ENCODE measurements at regions not wholly inside any gene's neighbourhood (a gene's known extent, or its start where the extent isn't known, plus 50 kb on each side); places are given as distances from the start of the nearest gene placed in this dataset.

DNA sequence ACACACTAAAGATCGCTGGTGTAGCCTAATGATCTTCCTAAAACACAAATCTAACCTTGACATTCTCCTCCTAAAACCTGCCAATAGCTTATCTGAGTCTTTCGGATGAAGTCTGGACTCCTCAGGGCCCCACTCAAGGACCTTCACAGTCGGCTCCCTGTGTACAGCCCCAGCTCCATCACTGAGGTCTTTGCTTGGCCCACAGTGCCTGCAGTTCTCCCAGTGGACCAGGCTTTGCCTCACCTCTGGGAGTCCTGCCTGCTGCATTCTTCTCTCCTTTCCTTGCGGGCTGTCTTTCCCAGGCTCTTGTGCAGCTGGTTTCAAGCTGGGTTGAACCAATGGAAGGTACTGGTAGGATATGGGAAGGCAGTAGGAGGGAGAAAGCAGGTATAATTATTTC lies 122.6 kb upstream of the FERMT1 start:
- Histone ChIP-seq H3K9ac (ENCODE audit: low read length) (no peak overlapping the region), H3F3A (ENCODE audit: insufficient read depth, low read length, poor library complexity, severe bottlenecking) (no peaks in the 10 kb centered on the region), H3K4me3 (ENCODE audit: low read length) (no peak overlapping the region), H3K79me2 (replicated peaks; ENCODE audit: insufficient read depth, low read length) (no peaks in the 10 kb centered on the region), H3K36me3 (ENCODE audit: insufficient read depth, low read length) (no peaks in the 10 kb centered on the region), H3K4me2 (ENCODE audit: low read length) (no peak overlapping the region), H2AFZ (ENCODE audit: low read depth, low read length) (no peak overlapping the region), H3K27ac (ENCODE audit: low read length) (no peak overlapping the region), H3K27me3 (ENCODE audit: insufficient read depth, low read depth, low read length) (no peaks in the 10 kb centered on the region), H4K20me1 (ENCODE audit: insufficient read depth) (no peaks in the 10 kb centered on the region), H3K9me3 (ENCODE audit: low read length) (no peaks in the 10 kb centered on the region), H3K9me2 (ENCODE audit: insufficient read depth, low read length) (no peaks in the 10 kb centered on the region)
- TF ChIP-seq POLR2AphosphoS5 (IDR thresholded peaks at IDR 0.05) (no peak), MXI1 (conservative IDR thresholded peaks at IDR 0.05; ENCODE audit: poor library complexity, severe bottlenecking) (no peak), EP300 (conservative IDR thresholded peaks at IDR 0.05; ENCODE audit: poor library complexity, severe bottlenecking) (no peak), RAD21 (conservative IDR thresholded peaks at IDR 0.05) (no peak), TAF1 (IDR thresholded peaks at IDR 0.05; ENCODE audit: low read depth) (no peak), SMC3 (conservative IDR thresholded peaks at IDR 0.05; ENCODE audit: poor library complexity) (no peak), EZH2 (IDR thresholded peaks at IDR 0.05; ENCODE audit: borderline replicate concordance, insufficient read depth, low read length, poor library complexity, severe bottlenecking) (no peak)
- TF ChIP-seq, protein P1, sequence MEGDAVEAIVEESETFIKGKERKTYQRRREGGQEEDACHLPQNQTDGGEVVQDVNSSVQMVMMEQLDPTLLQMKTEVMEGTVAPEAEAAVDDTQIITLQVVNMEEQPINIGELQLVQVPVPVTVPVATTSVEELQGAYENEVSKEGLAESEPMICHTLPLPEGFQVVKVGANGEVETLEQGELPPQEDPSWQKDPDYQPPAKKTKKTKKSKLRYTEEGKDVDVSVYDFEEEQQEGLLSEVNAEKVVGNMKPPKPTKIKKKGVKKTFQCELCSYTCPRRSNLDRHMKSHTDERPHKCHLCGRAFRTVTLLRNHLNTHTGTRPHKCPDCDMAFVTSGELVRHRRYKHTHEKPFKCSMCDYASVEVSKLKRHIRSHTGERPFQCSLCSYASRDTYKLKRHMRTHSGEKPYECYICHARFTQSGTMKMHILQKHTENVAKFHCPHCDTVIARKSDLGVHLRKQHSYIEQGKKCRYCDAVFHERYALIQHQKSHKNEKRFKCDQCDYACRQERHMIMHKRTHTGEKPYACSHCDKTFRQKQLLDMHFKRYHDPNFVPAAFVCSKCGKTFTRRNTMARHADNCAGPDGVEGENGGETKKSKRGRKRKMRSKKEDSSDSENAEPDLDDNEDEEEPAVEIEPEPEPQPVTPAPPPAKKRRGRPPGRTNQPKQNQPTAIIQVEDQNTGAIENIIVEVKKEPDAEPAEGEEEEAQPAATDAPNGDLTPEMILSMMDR (IDR thresholded peaks at IDR 0.05; ENCODE audit: poor library complexity, severe bottlenecking), result no peak
- TF ChIP-seq, protein P2, sequence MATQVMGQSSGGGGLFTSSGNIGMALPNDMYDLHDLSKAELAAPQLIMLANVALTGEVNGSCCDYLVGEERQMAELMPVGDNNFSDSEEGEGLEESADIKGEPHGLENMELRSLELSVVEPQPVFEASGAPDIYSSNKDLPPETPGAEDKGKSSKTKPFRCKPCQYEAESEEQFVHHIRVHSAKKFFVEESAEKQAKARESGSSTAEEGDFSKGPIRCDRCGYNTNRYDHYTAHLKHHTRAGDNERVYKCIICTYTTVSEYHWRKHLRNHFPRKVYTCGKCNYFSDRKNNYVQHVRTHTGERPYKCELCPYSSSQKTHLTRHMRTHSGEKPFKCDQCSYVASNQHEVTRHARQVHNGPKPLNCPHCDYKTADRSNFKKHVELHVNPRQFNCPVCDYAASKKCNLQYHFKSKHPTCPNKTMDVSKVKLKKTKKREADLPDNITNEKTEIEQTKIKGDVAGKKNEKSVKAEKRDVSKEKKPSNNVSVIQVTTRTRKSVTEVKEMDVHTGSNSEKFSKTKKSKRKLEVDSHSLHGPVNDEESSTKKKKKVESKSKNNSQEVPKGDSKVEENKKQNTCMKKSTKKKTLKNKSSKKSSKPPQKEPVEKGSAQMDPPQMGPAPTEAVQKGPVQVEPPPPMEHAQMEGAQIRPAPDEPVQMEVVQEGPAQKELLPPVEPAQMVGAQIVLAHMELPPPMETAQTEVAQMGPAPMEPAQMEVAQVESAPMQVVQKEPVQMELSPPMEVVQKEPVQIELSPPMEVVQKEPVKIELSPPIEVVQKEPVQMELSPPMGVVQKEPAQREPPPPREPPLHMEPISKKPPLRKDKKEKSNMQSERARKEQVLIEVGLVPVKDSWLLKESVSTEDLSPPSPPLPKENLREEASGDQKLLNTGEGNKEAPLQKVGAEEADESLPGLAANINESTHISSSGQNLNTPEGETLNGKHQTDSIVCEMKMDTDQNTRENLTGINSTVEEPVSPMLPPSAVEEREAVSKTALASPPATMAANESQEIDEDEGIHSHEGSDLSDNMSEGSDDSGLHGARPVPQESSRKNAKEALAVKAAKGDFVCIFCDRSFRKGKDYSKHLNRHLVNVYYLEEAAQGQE (IDR thresholded peaks at IDR 0.05; ENCODE audit: borderline replicate concordance), result no peak

DNA sequence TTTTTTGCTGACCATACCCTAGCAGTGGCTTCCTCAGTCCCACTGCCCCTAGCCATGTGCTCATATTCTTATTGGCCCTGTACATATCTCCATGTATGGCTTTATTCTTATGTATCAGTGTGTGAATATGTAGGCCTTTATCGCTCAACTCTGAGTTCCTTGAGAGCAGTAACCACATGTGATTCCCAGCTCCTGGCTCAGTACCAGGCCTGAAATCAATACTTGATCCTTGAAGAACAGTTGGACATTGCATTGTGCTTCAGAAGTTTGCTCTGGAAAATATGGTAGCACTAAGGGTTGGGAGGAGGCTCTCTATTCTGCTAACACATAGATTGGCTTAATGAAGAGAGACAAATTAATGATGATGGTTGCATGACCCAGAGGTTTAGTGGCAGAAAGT lies 118.8 kb upstream of the FERMT1 start:
- H3K9ac ChIP-seq (ENCODE audit: low read length), result no peak overlapping the region
- H3K36me3 ChIP-seq (ENCODE audit: insufficient read depth, low read length), result no peaks in the 10 kb centered on the region
- no peaks in the 10 kb centered on the region for H3K79me2 ChIP-seq (replicated peaks; ENCODE audit: insufficient read depth, low read length)
- H3K27ac ChIP-seq (ENCODE audit: low read length), result no peak overlapping the region
- H4K20me1 ChIP-seq (ENCODE audit: insufficient read depth), result no peaks in the 10 kb centered on the region
- TF ChIP-seq SMC3 (conservative IDR thresholded peaks at IDR 0.05; ENCODE audit: poor library complexity) (no peak), POLR2AphosphoS5 (IDR thresholded peaks at IDR 0.05) (no peak), RAD21 (conservative IDR thresholded peaks at IDR 0.05) (no peak), EZH2 (IDR thresholded peaks at IDR 0.05; ENCODE audit: borderline replicate concordance, insufficient read depth, low read length, poor library complexity, severe bottlenecking) (no peak), EP300 (conservative IDR thresholded peaks at IDR 0.05; ENCODE audit: poor library complexity, severe bottlenecking) (no peak), MXI1 (conservative IDR thresholded peaks at IDR 0.05; ENCODE audit: poor library complexity, severe bottlenecking) (no peak), TAF1 (IDR thresholded peaks at IDR 0.05; ENCODE audit: low read depth) (no peak)
- TF ChIP-seq, protein P1 (IDR thresholded peaks at IDR 0.05; ENCODE audit: poor library complexity, severe bottlenecking), result no peak
- TF ChIP-seq, protein P2 (IDR thresholded peaks at IDR 0.05; ENCODE audit: borderline replicate concordance), result no peak
- no peaks in the 10 kb centered on the region for H3K27me3 ChIP-seq (ENCODE audit: insufficient read depth, low read depth, low read length)
- H3K4me2 ChIP-seq (ENCODE audit: low read length), result no peak overlapping the region
- no peaks in the 10 kb centered on the region for H3K9me2 ChIP-seq (ENCODE audit: insufficient read depth, low read length)
- H2AFZ ChIP-seq (ENCODE audit: low read depth, low read length), result no peak overlapping the region
- H3F3A ChIP-seq (ENCODE audit: insufficient read depth, low read length, poor library complexity, severe bottlenecking), result no peaks in the 10 kb centered on the region
- no peak overlapping the region for H3K4me3 ChIP-seq (ENCODE audit: low read length)
- no peaks in the 10 kb centered on the region for H3K9me3 ChIP-seq (ENCODE audit: low read length)
